ENCODE measurements at regions not wholly inside any gene's neighbourhood (a gene's known extent, or its start where the extent isn't known, plus 50 kb on each side); places are given as distances from the start of the nearest gene placed in this dataset.

- no peaks in the 10 kb centered on the region for H3K9me3 ChIP-seq (ENCODE audit: control insufficient read depth in 2 of 3, insufficient read depth in 1 of 3, low read length in 3 of 3)
- H3K4me3 ChIP-seq (ENCODE audit: low read length in 3 of 3): no peak overlapping the region
- FAIRE-seq (no peak), DNase-seq (no peak)
- H3K36me3 ChIP-seq (ENCODE audit: control insufficient read depth in 2 of 3, insufficient read depth in 3 of 3, low read length in 3 of 3): no peaks in the 10 kb centered on the region
- TF ChIP-seq CTCF (IDR thresholded peaks at IDR 0.05; ENCODE audit: borderline replicate concordance, extremely low read depth, insufficient read depth): no peak
- intact Hi-C loops (cut with DNase I): no loop called here
- no peak overlapping the region for H3K27ac ChIP-seq (ENCODE audit: low read depth in 2 of 2, low read length in 2 of 2)
- H3K4me1 ChIP-seq (ENCODE audit: control insufficient read depth in 2 of 3, insufficient read depth in 2 of 3, low read depth in 1 of 3, low read length in 3 of 3): no peaks in the 10 kb centered on the region
- no peaks in the 10 kb centered on the region for H3K27me3 ChIP-seq (ENCODE audit: control insufficient read depth, insufficient read depth, low read length)
- no peak overlapping the region for H3K9ac ChIP-seq (ENCODE audit: low read length in 3 of 3)
Observed at GRCh38 chr7:35495377-35495776, 199.6 kb downstream of the HERPUD2 start.

GRCh38 chr7:35494407-35494806, 200.5 kb downstream of the HERPUD2 start:
- Histone ChIP-seq H3K9me3 (ENCODE audit: control insufficient read depth in 2 of 3, insufficient read depth in 1 of 3, low read length in 3 of 3) (no peaks in the 10 kb centered on the region), H3K36me3 (ENCODE audit: control insufficient read depth in 2 of 3, insufficient read depth in 3 of 3, low read length in 3 of 3) (no peaks in the 10 kb centered on the region), H3K4me1 (ENCODE audit: control insufficient read depth in 2 of 3, insufficient read depth in 2 of 3, low read depth in 1 of 3, low read length in 3 of 3) (no peaks in the 10 kb centered on the region), H3K27ac (ENCODE audit: low read depth in 2 of 2, low read length in 2 of 2) (no peak overlapping the region), H3K9ac (ENCODE audit: low read length in 3 of 3) (no peak overlapping the region), H3K4me3 (ENCODE audit: low read length in 3 of 3) (no peak overlapping the region), H3K27me3 (ENCODE audit: control insufficient read depth, insufficient read depth, low read length) (no peaks in the 10 kb centered on the region)
- FAIRE-seq (no peak), DNase-seq (no peak)
- intact Hi-C loops (cut with DNase I): no loop called here
- TF ChIP-seq CTCF (IDR thresholded peaks at IDR 0.05; ENCODE audit: borderline replicate concordance, extremely low read depth, insufficient read depth): no peak

- no peaks in the 10 kb centered on the region for H3K27me3 ChIP-seq (ENCODE audit: control insufficient read depth, insufficient read depth, low read length)
- intact Hi-C loops (cut with DNase I): no loop called here
- no peak overlapping the region for H3K4me3 ChIP-seq (ENCODE audit: low read length in 3 of 3)
- no peak for TF ChIP-seq CTCF (IDR thresholded peaks at IDR 0.05; ENCODE audit: borderline replicate concordance, extremely low read depth, insufficient read depth)
- no peaks in the 10 kb centered on the region for H3K4me1 ChIP-seq (ENCODE audit: control insufficient read depth in 2 of 3, insufficient read depth in 2 of 3, low read depth in 1 of 3, low read length in 3 of 3)
- no peak overlapping the region for H3K9ac ChIP-seq (ENCODE audit: low read length in 3 of 3)
- no peak overlapping the region for H3K27ac ChIP-seq (ENCODE audit: low read depth in 2 of 2, low read length in 2 of 2)
- FAIRE-seq (no peak), DNase-seq (peak in 2 of 5 donors; percentile 9 to 23)
- H3K9me3 ChIP-seq (ENCODE audit: control insufficient read depth in 2 of 3, insufficient read depth in 1 of 3, low read length in 3 of 3): no peaks in the 10 kb centered on the region
- H3K36me3 ChIP-seq (ENCODE audit: control insufficient read depth in 2 of 3, insufficient read depth in 3 of 3, low read length in 3 of 3): no peaks in the 10 kb centered on the region
Observed at GRCh38 chr7:35492451-35493175, 202.3 kb downstream of the HERPUD2 start.

- intact Hi-C loops (cut with DNase I): no loop called here
- TF ChIP-seq CTCF (IDR thresholded peaks at IDR 0.05; ENCODE audit: borderline replicate concordance, extremely low read depth, insufficient read depth): no peak
- DNase-seq (no peak), FAIRE-seq (no peak)
- no peaks in the 10 kb centered on the region for H3K27me3 ChIP-seq (ENCODE audit: control insufficient read depth, insufficient read depth, low read length)
- H3K4me1 ChIP-seq (ENCODE audit: control insufficient read depth in 2 of 3, insufficient read depth in 2 of 3, low read depth in 1 of 3, low read length in 3 of 3): no peaks in the 10 kb centered on the region
- H3K9ac ChIP-seq (ENCODE audit: low read length in 3 of 3): no peak overlapping the region
- H3K36me3 ChIP-seq (ENCODE audit: control insufficient read depth in 2 of 3, insufficient read depth in 3 of 3, low read length in 3 of 3): no peaks in the 10 kb centered on the region
- no peaks in the 10 kb centered on the region for H3K9me3 ChIP-seq (ENCODE audit: control insufficient read depth in 2 of 3, insufficient read depth in 1 of 3, low read length in 3 of 3)
- H3K27ac ChIP-seq (ENCODE audit: low read depth in 2 of 2, low read length in 2 of 2): no peak overlapping the region
- no peak overlapping the region for H3K4me3 ChIP-seq (ENCODE audit: low read length in 3 of 3)
Observed at GRCh38 chr7:35491233-35491632, 203.7 kb downstream of the HERPUD2 start.
